ENCODE measurements at regions not wholly inside any gene's neighbourhood (a gene's known extent, or its start where the extent isn't known, plus 50 kb on each side); places are given as distances from the start of the nearest gene placed in this dataset.

DNA sequence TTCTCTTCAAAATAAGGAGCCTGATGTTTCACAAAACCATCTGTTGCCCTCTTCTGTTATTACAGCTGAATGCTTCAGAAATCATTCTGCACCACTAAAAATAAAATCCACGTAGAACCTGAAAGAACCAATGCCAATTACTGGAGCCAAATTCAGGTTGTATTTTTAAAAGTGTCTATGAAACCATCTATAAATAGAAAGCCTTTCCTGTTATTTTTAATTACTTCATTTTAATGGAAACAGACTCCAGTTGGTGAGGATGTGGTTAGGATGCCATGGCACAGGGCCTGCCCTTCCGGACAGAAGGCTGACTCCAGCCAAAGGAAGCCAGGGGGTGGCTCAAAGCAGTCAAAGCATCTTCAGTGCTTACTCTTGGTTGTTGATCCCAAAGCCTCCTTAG lies 119.8 kb downstream of the TENT4A start:
- Histone ChIP-seq H3K4me1 (ENCODE audit: control insufficient read depth, insufficient read depth, low read length) (no peaks in the 10 kb centered on the region), H3K9me3 (ENCODE audit: control insufficient read depth, low read depth, low read length) (no peaks in the 10 kb centered on the region), H3K27me3 (ENCODE audit: control insufficient read depth, insufficient read depth, low read length) (no peaks in the 10 kb centered on the region), H3K4me3 (ENCODE audit: low read length) (no peak overlapping the region), H3K27ac (ENCODE audit: low read length) (no peak overlapping the region), H3K36me3 (ENCODE audit: control insufficient read depth, insufficient read depth, low read length) (no peaks in the 10 kb centered on the region)
- DNase-seq: no peak
- WGBS (ENCODE audit: insufficient coverage, low lambda C conversion rate): 86% methylated on average over 1 of the region's 2 CpGs

DNA sequence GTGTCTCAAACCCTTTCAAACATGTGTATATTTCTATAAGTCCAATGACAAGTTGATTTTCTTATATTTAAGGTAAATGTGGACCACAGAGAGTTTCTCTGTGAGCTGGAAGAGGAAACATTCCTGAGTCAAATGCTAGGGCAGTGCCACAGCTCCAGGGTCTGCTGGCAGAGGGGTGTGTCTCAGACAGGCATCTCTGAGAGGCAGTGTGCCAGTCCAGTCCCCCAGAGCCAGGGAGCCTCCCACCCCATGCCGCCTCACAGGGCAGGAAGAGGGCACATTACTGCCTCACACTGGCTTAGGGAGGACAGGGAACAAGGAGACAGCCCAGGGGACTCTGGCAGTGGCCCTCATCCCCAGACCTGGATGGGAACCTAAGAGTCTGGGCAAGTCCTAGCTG lies 120.2 kb downstream of the TENT4A start:
- Histone ChIP-seq H3K27ac (ENCODE audit: low read length) (no peak overlapping the region), H3K36me3 (ENCODE audit: control insufficient read depth, insufficient read depth, low read length) (no peaks in the 10 kb centered on the region), H3K4me3 (ENCODE audit: low read length) (no peak overlapping the region), H3K9me3 (ENCODE audit: control insufficient read depth, low read depth, low read length) (no peaks in the 10 kb centered on the region), H3K4me1 (ENCODE audit: control insufficient read depth, insufficient read depth, low read length) (no peaks in the 10 kb centered on the region), H3K27me3 (ENCODE audit: control insufficient read depth, insufficient read depth, low read length) (no peaks in the 10 kb centered on the region)
- no peak for DNase-seq
- no CpG with 5 or more reads among the region's 1 CpG for WGBS (ENCODE audit: insufficient coverage, low lambda C conversion rate)

DNA sequence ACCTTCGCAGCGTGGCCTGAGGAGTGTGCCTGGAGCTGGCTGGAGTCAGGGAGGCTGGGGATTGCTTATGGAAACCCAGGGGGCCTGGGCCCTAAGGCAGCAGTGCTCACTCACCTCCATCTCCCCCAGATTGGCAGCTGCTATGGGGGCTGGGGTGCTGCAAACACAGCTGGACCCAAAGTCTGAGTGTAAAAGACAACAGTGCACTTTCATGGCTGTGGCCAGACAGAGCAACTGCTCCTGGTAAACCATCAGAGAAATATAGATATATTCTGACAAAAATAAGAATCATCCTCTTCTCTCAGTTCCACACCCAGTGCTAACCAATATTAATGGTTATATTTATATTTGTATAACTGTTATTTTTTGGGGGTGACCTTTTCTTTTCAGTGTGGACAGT lies 123.9 kb downstream of the TENT4A start:
- Histone ChIP-seq H3K27me3 (ENCODE audit: control insufficient read depth, insufficient read depth, low read length) (no peaks in the 10 kb centered on the region), H3K9me3 (ENCODE audit: control insufficient read depth, low read depth, low read length) (no peaks in the 10 kb centered on the region), H3K4me1 (ENCODE audit: control insufficient read depth, insufficient read depth, low read length) (no peaks in the 10 kb centered on the region), H3K36me3 (ENCODE audit: control insufficient read depth, insufficient read depth, low read length) (no peaks in the 10 kb centered on the region), H3K27ac (ENCODE audit: low read length) (no peak overlapping the region), H3K4me3 (ENCODE audit: low read length) (no peak overlapping the region)
- no CpG with 5 or more reads among the region's 2 CpGs for WGBS (ENCODE audit: insufficient coverage, low lambda C conversion rate)
- no peak for DNase-seq

DNA sequence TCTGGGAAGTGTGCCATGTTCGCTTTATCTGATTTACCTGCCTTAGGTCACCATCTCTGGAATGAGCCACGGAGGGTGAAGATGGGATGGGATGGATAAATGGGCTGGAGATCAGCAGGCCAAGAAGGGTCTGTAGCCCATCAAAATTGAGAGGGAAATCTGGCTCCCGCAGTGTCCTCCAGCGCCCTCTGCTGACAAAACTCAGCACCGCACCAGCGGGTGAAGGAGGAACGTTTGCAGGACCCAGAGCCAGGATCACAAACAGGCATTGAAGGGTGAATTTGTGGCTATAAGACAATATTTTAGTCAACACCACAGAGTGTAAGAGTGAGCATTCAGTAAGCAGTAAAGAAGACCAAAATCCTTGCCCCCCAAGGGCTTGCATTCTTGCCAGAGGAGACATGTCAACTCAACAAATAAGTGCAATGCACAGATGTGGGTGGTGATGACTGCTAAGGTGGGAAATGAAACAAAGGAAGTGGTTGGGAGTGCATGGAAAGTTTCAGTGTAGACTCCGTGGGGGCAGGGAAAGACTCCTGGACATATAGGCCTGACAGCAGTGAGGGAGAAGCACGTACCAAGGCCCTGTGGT lies 124.4 kb downstream of the TENT4A start:
- Histone ChIP-seq H3K36me3 (ENCODE audit: control insufficient read depth, insufficient read depth, low read length) (no peaks in the 10 kb centered on the region), H3K9me3 (ENCODE audit: control insufficient read depth, low read depth, low read length) (no peaks in the 10 kb centered on the region), H3K4me1 (ENCODE audit: control insufficient read depth, insufficient read depth, low read length) (no peaks in the 10 kb centered on the region), H3K4me3 (ENCODE audit: low read length) (no peak overlapping the region), H3K27me3 (ENCODE audit: control insufficient read depth, insufficient read depth, low read length) (no peaks in the 10 kb centered on the region), H3K27ac (ENCODE audit: low read length) (no peak overlapping the region)
- DNase-seq: no peak
- WGBS (ENCODE audit: insufficient coverage, low lambda C conversion rate): no CpG with 5 or more reads among the region's 9 CpGs

DNA sequence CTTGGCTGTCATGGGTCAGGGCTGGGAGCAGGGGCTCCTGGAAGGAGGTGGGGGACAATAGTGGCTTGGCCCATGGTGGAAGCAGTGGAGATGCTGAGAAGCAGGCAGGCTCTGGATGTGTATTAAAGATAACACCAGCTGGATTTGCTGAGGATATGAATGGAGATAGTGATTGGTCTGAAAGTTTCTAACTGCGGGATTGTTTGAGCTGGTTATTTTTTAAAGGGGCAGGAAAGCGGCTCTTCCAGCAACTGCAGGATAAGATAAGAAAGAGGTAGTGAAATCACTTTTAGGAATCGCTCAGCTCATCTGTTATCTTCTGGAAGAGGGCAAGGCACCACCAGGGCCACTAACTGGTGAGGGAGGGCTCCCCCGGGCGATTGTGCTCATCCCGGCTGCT lies 125.5 kb downstream of the TENT4A start:
- Histone ChIP-seq H3K36me3 (ENCODE audit: control insufficient read depth, insufficient read depth, low read length) (no peaks in the 10 kb centered on the region), H3K27me3 (ENCODE audit: control insufficient read depth, insufficient read depth, low read length) (no peaks in the 10 kb centered on the region), H3K4me3 (ENCODE audit: low read length) (no peak overlapping the region), H3K4me1 (ENCODE audit: control insufficient read depth, insufficient read depth, low read length) (no peaks in the 10 kb centered on the region), H3K27ac (ENCODE audit: low read length) (no peak overlapping the region), H3K9me3 (ENCODE audit: control insufficient read depth, low read depth, low read length) (no peaks in the 10 kb centered on the region)
- no CpG with 5 or more reads among the region's 6 CpGs for WGBS (ENCODE audit: insufficient coverage, low lambda C conversion rate)
- DNase-seq: no peak

DNA sequence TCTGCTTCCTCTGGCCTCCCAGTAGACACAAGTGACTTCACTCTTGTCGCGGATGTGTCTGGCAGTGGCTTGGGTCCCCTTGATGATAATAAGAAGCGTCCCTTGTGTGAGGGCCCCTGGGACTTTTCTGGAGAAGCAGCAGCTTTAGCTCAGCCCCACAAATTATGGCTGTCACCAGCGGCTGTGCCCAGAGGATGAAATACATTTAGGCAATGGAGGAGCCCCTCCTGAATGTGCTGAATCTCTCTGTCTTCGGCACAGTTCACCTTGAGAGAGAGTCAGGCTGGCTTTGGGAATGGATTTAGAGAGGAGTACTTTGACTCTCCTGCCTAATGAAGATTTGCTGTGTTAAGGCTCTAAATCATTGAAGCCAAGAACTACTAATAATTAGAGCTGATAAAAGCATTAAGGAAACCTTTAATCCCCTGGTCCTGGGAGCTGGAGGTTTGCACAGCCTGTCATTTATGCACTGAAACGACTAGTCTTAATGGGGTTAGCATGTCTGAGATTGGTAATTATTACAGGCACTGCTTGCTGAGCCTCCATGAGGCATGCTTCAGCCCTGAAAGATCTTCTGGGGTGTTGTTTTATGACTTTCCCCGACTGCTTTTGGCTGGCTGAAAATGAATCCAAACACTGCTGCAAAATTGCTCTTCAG lies 127.0 kb downstream of the TENT4A start:
- H3K4me3 ChIP-seq (ENCODE audit: low read length): no peak overlapping the region
- H3K4me1 ChIP-seq (ENCODE audit: control insufficient read depth, insufficient read depth, low read length): no peaks in the 10 kb centered on the region
- no peak overlapping the region for H3K27ac ChIP-seq (ENCODE audit: low read length)
- 20% methylated on average over 1 of the region's 7 CpGs for WGBS (ENCODE audit: insufficient coverage, low lambda C conversion rate)
- no peak for DNase-seq
- no peaks in the 10 kb centered on the region for H3K9me3 ChIP-seq (ENCODE audit: control insufficient read depth, low read depth, low read length)
- no peaks in the 10 kb centered on the region for H3K36me3 ChIP-seq (ENCODE audit: control insufficient read depth, insufficient read depth, low read length)
- H3K27me3 ChIP-seq (ENCODE audit: control insufficient read depth, insufficient read depth, low read length): no peaks in the 10 kb centered on the region

DNA sequence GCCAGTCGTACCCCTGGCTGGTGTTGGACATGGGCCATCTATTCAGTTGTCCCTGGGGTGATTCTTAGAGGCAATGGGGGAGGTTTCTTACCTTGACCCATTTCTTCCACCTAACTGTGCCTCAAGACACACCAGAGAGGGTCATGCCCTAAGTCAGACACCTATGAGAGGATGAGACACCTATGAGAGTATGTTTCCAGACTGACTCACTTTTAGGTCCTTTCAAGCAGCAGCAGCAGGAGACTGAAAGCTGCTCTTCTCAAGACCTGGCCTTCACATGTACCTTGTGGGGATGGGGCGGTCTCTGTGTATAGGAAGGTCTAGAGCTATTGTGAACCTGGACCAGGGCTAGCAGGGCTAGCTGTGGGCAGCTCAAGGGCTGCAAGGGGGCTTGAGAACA lies 130.1 kb downstream of the TENT4A start:
- no peaks in the 10 kb centered on the region for H3K36me3 ChIP-seq (ENCODE audit: control insufficient read depth, insufficient read depth, low read length)
- no peaks in the 10 kb centered on the region for H3K9me3 ChIP-seq (ENCODE audit: control insufficient read depth, low read depth, low read length)
- H3K4me3 ChIP-seq (ENCODE audit: low read length): no peak overlapping the region
- no peak overlapping the region for H3K27ac ChIP-seq (ENCODE audit: low read length)
- WGBS (ENCODE audit: insufficient coverage, low lambda C conversion rate): no CpG with 5 or more reads among the region's 2 CpGs
- no peaks in the 10 kb centered on the region for H3K27me3 ChIP-seq (ENCODE audit: control insufficient read depth, insufficient read depth, low read length)
- H3K4me1 ChIP-seq (ENCODE audit: control insufficient read depth, insufficient read depth, low read length): no peaks in the 10 kb centered on the region
- DNase-seq: no peak

DNA sequence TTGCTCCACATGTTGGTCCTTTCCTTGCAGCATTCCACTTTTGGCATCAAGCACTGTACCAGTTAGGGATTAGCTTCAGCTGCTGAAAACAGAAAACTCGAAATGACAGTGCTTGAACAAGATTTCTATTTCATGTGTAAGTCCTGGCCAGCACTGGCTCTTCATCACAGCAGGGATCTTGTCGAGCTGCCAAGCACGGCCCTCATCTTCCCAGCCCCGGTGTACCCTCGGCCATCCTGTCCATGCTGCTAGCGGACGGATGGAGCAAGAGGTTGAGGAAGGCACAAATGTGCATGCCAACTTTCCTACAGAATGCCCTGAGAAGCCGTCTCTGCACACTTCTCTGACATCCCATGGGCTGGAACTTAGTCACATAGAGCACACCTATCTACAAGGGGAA lies 130.6 kb downstream of the TENT4A start:
- no CpG with 5 or more reads among the region's 8 CpGs for WGBS (ENCODE audit: insufficient coverage, low lambda C conversion rate)
- no peaks in the 10 kb centered on the region for H3K27me3 ChIP-seq (ENCODE audit: control insufficient read depth, insufficient read depth, low read length)
- no peak overlapping the region for H3K27ac ChIP-seq (ENCODE audit: low read length)
- no peak for DNase-seq
- H3K4me3 ChIP-seq (ENCODE audit: low read length): no peak overlapping the region
- H3K4me1 ChIP-seq (ENCODE audit: control insufficient read depth, insufficient read depth, low read length): no peaks in the 10 kb centered on the region
- H3K36me3 ChIP-seq (ENCODE audit: control insufficient read depth, insufficient read depth, low read length): no peaks in the 10 kb centered on the region
- H3K9me3 ChIP-seq (ENCODE audit: control insufficient read depth, low read depth, low read length): no peaks in the 10 kb centered on the region

DNA sequence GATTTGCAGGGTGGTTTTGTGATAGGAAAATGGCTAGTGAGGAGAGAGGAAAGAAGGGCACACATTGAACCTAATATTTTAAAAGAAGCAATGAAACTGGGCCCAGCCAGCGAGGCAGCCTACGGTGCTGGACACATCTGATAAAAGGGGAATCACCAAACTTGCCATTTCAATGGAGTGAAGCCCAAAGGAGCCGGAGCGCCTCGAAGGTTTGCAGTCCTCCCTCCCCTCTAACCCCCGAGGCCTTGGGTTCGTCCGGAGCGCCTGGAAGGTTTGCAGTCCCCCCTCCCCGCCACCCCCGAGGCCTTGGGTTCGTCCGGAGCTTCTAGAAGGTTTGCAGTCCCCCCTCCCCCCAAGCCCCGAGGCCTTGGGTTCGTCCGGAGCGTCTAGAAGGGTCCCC lies 132.6 kb downstream of the TENT4A start:
- Histone ChIP-seq H3K36me3 (ENCODE audit: control insufficient read depth, insufficient read depth, low read length) (no peaks in the 10 kb centered on the region), H3K4me3 (ENCODE audit: low read length) (no peak overlapping the region), H3K4me1 (ENCODE audit: control insufficient read depth, insufficient read depth, low read length) (no peaks in the 10 kb centered on the region), H3K27ac (ENCODE audit: low read length) (no peak overlapping the region), H3K27me3 (ENCODE audit: control insufficient read depth, insufficient read depth, low read length) (no peaks in the 10 kb centered on the region), H3K9me3 (ENCODE audit: control insufficient read depth, low read depth, low read length) (no peaks in the 10 kb centered on the region)
- WGBS (ENCODE audit: insufficient coverage, low lambda C conversion rate): no CpG with 5 or more reads among the region's 17 CpGs
- no peak for DNase-seq

DNA sequence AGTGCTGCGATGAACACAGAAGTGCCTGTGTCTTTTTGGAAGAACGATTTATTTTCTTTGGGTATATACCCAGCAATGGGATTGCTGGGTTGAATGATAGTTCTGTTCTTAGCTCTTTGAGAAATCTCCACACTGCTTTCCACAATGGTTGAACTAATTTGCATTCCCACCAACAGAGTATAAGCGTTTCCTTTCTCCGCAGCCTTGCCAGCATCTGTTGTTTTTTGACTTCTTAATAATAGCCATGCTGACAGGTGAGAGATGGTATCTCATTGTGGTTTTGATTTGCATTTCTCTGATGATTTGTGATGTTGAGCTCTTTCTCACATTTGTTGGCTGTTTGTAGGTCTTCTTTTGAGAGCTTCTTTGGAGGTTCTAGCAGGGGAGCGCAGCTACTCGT lies 134.6 kb downstream of the TENT4A start:
- no CpG with 5 or more reads among the region's 6 CpGs for WGBS (ENCODE audit: insufficient coverage, low lambda C conversion rate)
- Histone ChIP-seq H3K4me1 (ENCODE audit: control insufficient read depth, insufficient read depth, low read length) (no peaks in the 10 kb centered on the region), H3K9me3 (ENCODE audit: control insufficient read depth, low read depth, low read length) (no peaks in the 10 kb centered on the region), H3K27ac (ENCODE audit: low read length) (no peak overlapping the region), H3K27me3 (ENCODE audit: control insufficient read depth, insufficient read depth, low read length) (no peaks in the 10 kb centered on the region), H3K36me3 (ENCODE audit: control insufficient read depth, insufficient read depth, low read length) (no peaks in the 10 kb centered on the region), H3K4me3 (ENCODE audit: low read length) (no peak overlapping the region)
- DNase-seq: no peak
